Dermis blood vessel endothelial cell (primary cell): ENCODE measurements at regions not wholly inside any gene's neighbourhood (a gene's known extent, or its start where the extent isn't known, plus 50 kb on each side); places are given as distances from the start of the nearest gene placed in this dataset.
"Not testable (repeated sequence)": the region's sequence is repeated elsewhere in the genome, so short reads cannot be mapped to it uniquely, and the experiment has no call there.

ENCODE experiments used
- DNase-seq: peaks from one replicate; pipeline ENCODE4 v3.0.0; 2010

GRCh38 chr10:108582387-108582786 is 1340.9 kb downstream of the XPNPEP1 start:
- DNase-seq: peak; percentile 1

GRCh38 chr10:108578258-108578657 is 1345.1 kb downstream of the XPNPEP1 start:
- DNase-seq: no peak

GRCh38 chr10:108574233-108574632 is 1349.1 kb downstream of the XPNPEP1 start:
- DNase-seq: no peak

- no peak for DNase-seq
Observed at GRCh38 chr10:108568824-108569223, 1354.5 kb downstream of the XPNPEP1 start.

- DNase-seq: no peak
Observed at GRCh38 chr10:108567899-108568752, 1355.2 kb downstream of the XPNPEP1 start.

- DNase-seq: no peak
Observed at GRCh38 chr10:108566316-108567107, 1356.8 kb downstream of the XPNPEP1 start.

- DNase-seq: no peak
Observed at GRCh38 chr10:108562105-108562504, 1361.2 kb downstream of the XPNPEP1 start.

GRCh38 chr10:108561649-108562048 is 1361.7 kb downstream of the XPNPEP1 start:
- DNase-seq: peak; percentile 21

- no peak for DNase-seq
Observed at GRCh38 chr10:108560488-108560887, 1362.8 kb downstream of the XPNPEP1 start.

- peak; percentile 53 for DNase-seq
Observed at GRCh38 chr10:108556186-108556585, 1367.1 kb downstream of the XPNPEP1 start.

- no peak for DNase-seq
Observed at GRCh38 chr10:108545921-108546320, 1377.4 kb downstream of the XPNPEP1 start.

GRCh38 chr10:108544500-108545120 is 1378.7 kb downstream of the XPNPEP1 start:
- peak; percentile 67 for DNase-seq

GRCh38 chr10:108533551-108533950 is 1369.0 kb upstream of the SORCS1 start:
- not testable (repeated sequence) for DNase-seq

- no peak for DNase-seq
Observed at GRCh38 chr10:108523016-108523800, 1358.7 kb upstream of the SORCS1 start.

GRCh38 chr10:108521827-108522492 is 1357.5 kb upstream of the SORCS1 start:
- no peak for DNase-seq

GRCh38 chr10:108515821-108516220 is 1351.3 kb upstream of the SORCS1 start:
- no peak for DNase-seq

- no peak for DNase-seq
Observed at GRCh38 chr10:108500396-108500795, 1335.9 kb upstream of the SORCS1 start.

GRCh38 chr10:108496106-108496505 is 1331.6 kb upstream of the SORCS1 start:
- no peak for DNase-seq

- DNase-seq: no peak
Observed at GRCh38 chr10:108490944-108491343, 1326.4 kb upstream of the SORCS1 start.

GRCh38 chr10:108471420-108471819 is 1306.9 kb upstream of the SORCS1 start:
- DNase-seq: no peak

GRCh38 chr10:108469940-108470339 is 1305.4 kb upstream of the SORCS1 start:
- no peak for DNase-seq
